Hepatic stellate cell (primary cell): ENCODE measurements at regions not wholly inside any gene's neighbourhood (a gene's known extent, or its start where the extent isn't known, plus 50 kb on each side); places are given as distances from the start of the nearest gene placed in this dataset.

ENCODE experiments used
- DNase-seq: peaks from one replicate; pipeline ENCODE4 v3.0.0; 2011; ENCODE audit warnings: low spot score

DNA sequence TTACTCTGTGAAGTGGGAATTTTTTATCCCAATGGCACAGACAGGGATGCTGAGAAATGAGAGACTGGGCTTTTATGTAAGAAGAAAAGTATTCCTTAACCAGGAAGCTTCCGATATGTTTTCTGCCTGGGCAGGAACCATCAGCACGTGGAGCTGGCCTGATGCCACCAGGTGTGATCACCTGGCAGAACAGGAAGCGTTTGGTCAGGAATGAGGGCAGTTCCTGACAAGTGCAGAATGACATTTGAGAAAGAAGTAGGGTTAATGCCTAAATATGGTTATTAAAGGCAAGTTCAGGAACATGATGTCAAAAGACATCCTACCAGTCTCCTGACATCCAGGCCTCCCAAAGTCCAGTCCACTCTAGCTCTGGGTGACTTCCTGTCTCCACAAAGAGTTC, 210.3 kb downstream of the NUAK1 start:
- DNase-seq, result no peak

DNA sequence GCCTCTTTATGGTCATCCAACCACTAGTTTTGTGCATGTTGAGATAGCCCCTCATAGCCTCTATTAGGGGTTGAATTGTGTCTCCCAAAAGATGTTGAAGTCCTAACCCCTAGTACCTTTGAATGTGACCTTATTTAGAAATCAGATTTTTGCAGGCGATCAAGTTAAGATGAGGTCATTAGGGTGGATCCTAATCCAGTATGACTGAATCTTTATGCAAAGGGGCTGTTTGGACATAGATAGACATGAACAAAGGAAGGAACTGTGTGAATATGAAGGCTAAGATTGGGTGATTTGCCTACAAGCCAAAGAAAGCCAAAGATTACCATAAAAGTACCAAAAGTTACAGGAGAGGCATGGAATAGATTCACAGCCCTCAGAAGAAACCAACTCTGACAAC, 209.6 kb downstream of the NUAK1 start:
- DNase-seq, result no peak

DNA sequence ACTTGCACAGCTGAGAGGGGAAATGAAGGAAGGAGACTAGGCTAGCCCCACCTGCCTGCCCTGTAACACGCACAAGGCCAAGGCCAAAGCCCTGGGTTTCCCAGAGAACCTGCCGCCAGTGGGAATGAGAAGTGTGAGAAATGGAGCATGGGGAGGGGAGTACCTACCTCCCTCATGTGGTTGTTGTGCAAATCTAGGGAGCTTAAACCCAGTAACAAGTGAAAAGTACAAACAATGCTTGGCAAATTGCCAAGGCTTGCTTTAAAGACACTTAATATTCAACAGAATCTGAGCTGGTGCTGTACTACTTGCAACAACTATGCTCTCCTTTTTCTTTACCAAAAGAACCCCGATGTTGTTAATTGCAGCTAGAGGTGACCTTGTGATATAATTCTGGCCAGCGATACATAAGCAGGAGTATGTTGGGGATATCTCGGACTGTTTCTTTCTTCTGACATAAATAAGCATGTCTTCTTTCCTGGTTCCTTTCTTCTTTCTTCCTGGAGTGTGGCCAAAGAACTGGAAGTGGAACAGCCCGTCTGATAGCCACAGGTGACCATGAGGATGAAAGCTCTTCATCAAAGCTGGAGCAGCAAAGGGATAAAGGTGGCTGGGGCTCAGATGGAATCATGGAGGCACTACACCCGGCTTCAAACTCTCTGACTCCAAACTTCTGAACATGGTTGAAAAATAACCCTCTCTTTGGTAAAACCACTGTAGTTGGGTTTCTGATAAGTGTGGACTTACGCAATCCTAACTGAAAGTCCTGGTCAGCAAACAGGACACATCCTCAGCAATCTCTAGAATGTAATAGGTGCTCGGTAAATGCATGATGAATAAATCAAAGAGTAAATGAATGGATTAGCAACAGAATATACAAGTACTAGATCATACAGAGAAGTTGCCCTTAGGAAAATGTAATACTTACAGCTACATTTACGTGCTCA, 207.9 kb downstream of the NUAK1 start:
- no peak for DNase-seq

DNA sequence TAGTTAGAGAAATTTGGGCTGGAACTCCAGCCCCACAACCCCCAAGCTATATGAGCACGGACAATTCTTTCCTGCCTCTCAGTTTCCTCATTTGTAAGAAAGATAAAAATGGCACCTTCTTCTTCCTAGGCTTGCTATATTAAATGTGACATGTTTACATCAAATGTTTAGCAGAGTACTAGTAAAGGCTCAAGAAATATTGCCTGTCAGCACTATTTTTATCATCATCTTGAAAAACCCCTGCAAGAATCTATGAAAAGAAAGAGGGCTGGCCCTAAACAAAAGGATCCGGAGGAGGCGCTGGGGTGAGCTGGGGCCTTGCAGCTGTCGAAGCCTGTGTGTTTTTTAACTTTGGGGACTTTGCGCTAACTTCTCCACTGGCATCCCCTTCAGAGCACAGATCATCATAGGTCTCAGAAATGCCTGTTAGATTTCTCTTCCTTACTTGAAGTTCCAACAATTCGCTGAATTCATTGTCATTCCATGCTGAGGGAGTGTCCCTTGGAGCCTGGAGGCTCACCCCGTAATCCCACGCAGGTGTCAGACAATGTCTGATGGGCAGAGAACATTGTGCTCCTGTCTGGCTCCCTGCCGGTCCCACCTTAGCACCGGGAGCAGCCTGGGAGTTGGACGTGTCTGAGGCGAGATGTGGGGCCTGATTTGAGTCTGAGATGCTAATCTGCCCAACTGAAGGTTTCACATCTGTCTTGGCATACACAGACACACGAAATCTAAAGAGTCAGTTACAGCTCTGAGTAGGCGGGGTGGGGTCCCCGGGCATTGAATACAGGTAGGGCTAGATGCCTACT, 206.8 kb downstream of the NUAK1 start:
- no peak for DNase-seq

DNA sequence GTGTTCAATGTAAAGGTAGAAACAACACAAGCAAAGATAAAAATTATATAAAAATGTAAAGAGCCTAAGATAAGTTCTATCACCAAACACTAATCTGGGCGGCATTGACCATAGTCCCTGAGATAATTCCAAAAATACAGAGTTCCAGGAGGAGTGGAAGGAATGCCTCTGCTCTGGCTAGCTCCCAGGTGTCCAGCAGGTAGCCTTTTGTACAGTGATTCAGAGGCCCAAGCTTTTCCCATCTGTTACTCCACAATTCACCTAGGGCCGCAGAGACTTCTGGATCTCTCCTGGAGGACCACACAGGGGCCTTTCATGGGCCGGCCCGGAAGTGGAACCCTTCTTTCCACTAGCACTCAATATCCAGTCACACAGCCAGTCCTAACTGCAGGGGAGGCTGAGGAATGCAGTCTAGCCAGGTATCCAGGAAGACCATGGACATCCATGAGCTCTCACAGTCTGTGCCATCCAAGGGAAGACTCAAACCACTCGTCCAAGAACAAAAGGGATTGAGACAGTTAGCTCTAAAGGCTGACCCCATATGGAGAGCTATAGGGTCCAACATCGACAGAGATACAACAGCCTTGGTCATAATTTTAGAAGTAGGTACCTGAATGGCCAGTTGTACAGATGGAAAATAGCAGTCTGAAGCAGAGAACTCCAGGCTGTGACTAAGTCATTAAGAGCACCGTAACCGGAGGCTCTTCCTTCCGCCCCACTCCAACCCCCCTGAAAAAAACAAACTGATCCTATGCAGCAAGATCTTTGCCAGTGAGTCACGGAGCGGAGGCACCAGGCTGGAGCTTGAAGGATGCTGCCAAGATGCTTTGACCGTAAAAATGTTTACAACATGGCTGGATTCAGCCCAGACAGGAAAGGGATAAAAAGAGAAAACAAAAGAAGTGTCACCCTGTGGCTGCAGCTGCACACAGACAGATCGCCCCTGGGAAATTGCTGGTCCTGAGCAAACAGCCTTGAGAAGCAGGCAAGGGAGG, 204.8 kb downstream of the NUAK1 start:
- peak; percentile 73 for DNase-seq

DNA sequence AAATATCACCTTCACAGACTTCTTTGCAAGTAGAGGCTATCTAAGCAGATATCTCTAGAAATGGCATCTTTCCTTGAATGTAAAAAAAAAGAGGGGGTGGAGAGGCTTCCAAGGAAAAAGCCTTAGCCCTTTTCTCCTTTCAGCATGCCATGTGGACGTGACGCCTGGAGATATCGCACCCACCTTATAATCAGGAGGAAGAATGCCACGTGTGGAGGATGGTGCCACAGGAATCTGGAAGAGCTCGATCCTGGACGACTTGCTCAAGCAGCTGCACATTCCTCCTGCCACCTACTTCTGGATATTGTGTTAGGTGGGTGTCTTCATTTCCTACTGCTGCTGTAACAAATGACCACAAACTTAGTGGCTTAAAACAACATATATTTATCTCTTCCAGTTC, 203.6 kb downstream of the NUAK1 start:
- no peak for DNase-seq

DNA sequence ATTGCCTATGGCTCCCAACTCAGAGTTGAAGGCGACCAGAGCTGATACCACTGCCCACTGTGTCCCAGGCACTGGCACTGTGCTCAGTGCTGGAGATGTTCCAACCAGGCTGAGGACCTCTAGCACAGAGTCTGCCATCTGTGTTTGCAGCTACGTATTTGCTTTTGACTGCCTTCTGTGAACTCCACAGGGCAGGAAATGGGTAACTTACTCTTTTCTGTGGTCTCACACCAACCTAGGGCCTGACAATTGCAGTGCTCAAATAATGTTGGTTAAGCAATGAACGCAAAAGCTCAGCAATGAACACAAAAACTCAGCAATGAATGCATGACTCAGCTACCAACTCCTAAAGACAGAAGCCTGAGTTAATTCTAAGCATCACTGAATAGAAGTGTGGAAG, 202.8 kb downstream of the NUAK1 start:
- DNase-seq, result no peak

DNA sequence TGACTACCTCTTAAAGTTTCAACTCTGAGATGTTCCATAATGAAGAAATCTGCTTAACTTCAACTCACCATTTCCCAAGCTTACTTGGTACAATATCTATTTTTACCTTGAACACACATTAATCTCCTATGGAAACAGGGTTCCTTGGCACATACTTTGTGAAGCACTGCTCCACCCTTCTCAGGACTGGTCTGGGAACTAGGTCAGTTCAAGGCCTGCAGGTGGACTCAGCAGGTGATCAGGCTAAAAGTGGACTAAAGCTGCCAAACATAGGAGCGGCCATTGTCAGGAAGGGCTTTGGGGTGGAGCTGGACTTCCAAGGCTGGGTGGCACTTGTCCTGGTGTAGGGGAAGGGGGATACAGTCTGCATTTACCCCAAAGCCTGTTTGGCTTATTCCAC, 202.3 kb downstream of the NUAK1 start:
- DNase-seq, result no peak

DNA sequence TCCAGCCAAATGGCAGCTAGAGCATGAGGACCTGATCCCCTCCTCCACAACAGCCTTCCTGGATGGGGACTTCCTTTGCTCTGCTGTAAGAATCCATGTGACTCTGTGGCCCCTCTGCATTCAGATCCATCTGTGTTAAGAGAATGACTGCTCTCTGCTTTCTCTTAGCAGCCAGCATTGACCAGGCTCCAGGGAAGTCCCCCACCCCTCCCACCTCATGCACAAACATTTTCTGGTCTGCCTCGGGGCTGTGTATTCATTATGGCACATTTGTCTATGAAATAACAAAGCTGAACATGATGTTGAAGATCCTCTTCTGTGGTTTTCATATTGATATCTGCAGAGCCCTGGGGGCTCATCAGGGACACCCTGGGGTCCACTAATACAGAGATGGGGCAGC, 201.7 kb downstream of the NUAK1 start:
- DNase-seq, result no peak

DNA sequence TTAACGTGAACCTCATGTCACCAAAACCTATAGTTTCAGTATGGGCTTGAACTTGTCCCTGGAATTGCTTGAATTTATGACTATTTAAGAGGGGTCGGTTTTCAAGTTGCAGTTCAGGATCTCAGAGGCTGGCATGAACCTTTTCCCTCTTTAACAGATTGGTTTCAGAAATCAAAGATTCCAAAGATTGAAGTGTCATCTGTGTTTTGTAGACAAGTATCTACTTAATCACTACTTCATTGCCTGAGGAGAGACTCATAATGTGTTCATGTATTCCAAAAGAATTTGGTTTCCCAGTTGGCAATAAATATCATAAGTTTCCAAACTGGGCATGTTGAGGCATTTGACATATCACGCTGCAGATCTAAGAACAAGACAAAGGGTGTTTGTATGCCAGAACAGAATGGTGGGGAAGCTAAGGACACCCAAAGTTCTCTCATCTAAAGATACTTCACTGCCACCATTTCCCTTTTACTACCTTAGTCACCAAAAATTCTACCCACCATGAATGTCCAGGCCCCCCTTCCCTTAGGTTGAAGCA, 199.5 kb downstream of the NUAK1 start:
- no peak for DNase-seq

DNA sequence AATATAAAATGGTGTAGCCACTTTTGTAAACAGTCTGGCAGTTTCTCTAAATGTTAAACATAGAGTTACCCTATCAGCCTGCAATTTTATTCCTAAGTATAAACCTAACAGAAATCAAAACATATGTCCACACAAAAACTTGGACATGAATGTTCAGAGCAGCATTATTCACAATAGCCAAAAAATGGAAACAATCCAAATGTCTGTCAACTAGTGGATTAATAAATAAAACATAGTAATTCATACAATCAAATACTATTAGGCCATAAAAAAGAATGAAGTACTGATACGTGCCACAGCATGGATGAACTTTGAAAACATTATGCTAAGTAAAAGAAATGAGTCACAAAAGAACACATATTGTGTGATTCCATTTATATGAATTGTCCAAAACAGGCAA, 196.5 kb downstream of the NUAK1 start:
- no peak for DNase-seq

DNA sequence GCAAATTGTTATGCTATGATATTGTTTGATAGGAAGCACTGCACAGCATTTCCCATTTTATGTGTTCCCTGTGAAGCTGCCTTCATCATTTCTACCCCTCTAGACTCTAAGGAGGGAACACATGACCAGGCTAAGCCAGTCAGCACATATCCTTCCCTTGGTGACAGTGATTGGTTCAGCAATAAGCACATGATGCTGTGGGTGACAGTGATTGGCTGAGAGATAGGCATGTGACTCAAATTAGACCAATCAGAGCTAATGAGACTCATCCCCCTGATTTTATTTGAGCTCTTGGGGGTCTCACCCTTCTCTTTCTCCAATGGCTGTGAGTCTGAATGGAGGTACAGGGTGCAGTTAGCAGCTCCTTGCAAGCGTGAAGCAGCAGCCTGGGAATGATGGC, 195.2 kb downstream of the NUAK1 start:
- DNase-seq, result no peak

DNA sequence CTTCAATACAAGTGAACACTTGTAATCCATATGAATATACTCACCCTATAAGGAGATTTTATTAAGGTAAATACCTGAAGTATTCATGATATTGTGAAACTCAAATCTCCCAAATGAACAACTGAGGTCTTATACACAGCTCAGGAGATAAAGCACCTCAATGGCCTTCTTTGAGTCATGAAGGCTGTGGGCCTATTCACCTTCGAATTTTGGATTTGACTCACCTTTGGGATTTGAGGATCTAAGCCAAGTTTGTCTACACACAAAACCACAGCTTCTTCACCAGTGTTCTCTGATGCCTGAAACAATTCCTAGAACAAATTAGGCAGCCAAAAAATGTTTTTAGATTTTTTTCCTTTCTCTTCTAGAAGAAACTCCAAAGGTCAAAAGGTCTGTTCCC, 194.1 kb downstream of the NUAK1 start:
- no peak for DNase-seq

DNA sequence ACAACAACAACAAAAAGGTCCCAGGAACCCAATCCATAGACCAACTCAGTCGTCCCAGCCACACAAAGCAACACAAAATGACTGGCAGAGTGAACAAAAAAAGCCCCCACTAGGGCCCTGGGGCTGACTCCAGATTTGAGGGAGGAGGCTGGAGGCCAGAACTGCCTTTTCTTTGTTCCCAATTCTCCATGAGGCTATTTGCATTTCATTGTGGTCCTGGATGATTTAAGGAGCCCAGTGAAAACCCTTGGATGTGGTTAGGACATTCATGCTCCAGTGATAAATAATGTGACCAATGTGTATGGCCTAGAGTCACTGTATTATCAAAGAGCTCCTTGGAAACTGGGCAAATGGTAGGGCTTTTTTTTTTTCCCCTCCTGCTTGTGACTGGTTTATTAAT, 192.9 kb downstream of the NUAK1 start:
- no peak for DNase-seq

DNA sequence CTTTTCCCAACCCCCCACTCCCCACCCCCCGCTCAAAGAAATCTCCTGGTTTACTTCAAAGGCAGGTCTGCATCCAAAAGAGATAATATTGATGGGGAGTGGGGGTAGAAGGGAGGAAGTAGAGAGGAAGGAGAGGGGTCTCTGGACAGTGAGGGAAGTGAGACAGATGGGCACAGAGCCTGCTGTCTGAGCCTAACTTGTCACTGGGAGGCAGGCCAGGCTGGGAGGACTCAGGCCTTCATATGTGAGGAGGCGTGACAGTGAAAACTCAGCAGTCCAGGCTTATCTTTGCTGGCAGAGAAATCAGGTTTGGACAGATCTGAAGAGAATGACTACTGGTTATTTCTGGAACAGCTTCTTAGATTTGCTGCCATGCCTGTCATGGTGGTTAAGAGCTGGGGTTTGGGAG, 192.3 kb downstream of the NUAK1 start:
- DNase-seq, result no peak

DNA sequence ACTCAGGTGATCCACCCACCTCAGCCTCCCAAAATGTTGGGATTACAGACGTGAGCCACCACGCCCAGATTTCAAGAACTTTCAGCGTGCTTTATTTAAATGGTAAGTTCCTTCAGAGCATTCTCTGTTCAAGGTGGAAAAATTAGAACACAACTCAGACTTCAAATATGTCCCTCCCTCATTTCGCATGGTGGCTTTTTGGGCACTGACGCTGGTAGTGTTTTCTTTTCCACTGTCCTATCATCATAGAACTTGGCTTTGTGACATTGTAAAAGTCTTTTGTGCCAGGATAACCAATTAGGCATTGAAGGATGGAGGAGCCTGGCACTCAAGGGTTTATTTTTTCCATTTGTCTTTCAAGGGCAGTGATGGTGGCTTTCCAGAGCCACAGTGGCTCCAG, 190.8 kb downstream of the NUAK1 start:
- no peak for DNase-seq

DNA sequence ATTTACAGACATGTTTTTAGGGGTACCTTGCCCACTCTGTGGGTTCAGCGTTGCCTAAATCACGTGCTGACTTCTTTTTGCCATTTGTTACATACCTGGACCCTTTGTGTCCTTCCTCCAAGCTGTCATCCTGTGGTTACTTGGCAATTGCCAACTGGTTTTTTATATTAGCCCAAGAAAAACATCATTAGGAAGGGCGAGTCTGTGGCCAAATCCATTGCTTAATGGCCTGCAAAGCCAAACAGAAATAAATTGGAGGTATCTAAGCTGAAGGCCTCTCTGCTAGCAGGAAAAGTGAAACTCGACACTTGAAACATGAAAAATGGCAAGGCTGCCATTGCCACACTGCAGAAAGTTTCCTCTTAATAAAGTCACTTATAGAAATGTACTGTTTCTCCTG, 190.4 kb downstream of the NUAK1 start:
- no peak for DNase-seq

DNA sequence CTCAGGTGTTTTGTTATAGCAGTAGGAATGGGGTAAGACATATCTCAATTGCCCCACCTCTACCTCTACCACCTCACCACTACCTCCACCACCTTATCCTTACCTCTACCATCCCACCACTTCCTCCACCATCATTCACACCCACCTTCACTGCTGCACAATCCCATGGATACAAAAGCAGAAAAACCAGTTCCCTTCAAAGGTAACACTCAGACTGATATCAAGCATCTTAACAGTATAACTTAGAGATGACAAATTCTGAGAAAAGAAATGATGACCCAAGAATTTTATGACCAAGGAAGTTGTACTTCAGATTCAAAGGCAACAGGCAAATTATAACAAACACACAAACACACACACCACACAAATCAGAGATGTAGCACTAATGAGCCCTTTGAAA, 189.4 kb downstream of the NUAK1 start:
- no peak for DNase-seq

DNA sequence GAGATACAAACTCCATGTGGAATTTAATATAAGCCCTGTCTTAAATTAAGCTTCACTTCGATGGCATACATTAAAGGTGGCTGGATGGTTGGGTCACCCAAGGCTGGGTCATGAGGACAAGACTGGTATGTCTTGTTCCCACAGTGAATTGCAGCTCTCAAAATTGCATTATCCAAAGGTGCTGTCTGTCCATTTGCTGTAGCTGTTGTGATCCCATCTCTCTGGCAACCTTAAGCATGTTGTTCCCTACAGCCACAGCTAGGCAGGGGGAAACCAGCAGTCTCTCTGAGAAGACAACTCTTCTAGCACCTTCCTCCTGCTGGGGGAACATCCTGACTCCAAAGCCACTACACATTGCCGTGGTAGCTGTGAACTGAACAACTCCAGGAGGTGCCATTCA, 187.0 kb downstream of the NUAK1 start:
- DNase-seq, result no peak

DNA sequence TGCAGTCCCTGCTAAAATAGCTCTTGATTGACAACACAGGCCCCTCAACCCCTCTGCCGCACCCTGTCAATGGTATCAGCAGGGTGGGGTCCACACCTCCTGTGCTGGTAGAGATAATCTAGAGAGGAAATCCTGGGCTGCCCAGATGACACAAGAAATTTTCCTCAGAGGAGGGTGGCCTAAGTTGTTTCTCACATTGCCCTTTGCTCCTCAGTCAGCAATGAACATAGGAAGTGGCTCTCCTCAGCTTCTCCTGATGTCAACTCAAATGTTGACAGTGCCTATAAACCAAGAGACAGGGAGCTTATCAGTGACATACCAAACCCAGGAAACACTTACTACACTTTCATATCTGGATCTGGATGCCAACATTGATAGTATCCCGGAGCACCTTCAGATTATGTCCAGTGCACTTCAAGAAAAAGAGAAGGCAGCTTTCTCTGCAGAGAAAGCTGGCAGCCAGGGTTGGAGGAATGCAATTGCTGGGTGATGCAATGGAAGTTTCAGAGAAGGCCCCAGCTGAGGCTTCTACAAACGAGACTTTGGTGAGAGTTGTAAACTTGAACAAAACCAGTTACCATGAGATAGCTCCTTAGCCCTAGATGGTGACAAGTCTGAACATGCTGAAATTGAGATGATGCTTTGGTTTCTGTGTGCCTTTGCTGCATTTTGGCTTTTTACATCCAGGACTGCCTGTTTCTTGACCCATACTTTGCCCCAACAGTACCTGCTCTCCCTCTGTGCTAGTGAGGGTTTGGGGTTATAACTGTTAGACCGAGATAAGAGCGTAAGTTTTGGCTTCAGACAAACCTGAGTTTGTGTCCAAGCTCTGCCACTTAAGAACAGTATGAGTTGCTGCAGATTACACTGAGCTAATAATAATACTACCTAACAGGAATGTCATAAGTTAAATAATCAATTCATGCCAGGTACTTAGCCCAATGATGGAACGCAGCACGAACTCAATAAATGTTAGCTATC, 183.5 kb downstream of the NUAK1 start:
- no peak for DNase-seq

DNA sequence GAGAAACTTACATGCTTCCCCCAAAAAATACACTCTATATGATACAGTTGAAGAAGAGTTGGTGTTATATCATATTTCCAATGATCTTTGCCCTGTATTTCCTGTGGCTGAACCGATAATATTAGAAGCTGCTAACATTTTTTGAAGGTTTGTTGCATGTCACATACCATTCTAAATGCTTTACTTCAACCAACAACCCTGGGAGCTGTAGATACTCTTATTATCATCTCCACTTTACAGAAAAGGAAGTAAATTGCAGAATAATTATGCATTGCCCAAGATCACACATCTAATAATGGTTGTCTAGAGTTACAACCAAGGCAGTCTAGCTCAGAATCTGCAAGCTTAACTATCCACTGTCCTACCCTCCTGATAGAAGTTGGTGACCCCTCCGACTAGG, 182.8 kb downstream of the NUAK1 start:
- DNase-seq, result no peak
